ENCODE measurements at regions not wholly inside any gene's neighbourhood (a gene's known extent, or its start where the extent isn't known, plus 50 kb on each side); places are given as distances from the start of the nearest gene placed in this dataset.
"Not testable (repeated sequence)": the region's sequence is repeated elsewhere in the genome, so short reads cannot be mapped to it uniquely, and the experiment has no call there.

DNA sequence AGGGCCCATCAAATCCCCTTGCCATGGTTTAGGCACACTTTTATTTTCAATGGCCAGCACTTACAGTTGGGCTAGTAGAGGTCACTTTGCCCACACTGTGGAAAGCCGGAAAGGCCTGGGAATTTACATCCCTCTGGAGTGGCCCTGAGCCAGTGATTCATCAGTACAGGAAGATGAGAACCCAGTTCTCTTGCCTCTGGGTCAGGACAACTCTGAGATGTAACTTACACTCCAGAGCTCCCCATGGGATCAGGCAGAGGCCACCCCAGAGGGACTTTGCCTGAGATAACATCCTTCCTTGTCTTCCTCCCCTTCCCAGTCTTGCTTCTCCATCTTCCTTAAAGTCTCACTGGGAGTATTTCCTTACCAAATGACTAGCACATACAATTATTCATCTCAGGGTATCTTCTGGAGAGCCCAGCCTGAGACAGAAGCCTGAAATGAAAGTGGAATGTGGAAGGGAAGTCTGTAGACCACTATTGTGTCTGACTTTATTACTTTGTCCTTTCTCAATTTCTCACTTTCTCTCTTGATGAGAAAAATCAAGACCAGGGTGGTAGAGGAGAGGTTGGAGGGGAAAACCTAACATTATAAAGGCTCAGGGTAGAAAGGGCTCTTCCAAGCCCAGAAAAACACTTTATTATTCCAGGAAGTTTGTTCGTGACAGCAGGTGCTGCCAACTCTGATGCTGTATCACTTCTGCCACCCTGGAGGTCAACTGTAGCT lies 220.8 kb downstream of the ZNF621 start:
- H3K27ac ChIP-seq (ENCODE audit: low read length), result no peak overlapping the region
- no peaks in the 10 kb centered on the region for H3K27me3 ChIP-seq (ENCODE audit: control insufficient read depth in 1 of 2, insufficient read depth in 2 of 2, low read length in 2 of 2)
- no peaks in the 10 kb centered on the region for H3K9me3 ChIP-seq (ENCODE audit: control insufficient read depth in 2 of 2, low read length in 2 of 2)
- H3K4me3 ChIP-seq (ENCODE audit: low read length in 2 of 2), result no peak overlapping the region
- H3K4me1 ChIP-seq (ENCODE audit: control insufficient read depth, insufficient read depth, low read length), result peaks cover 2% of the 10 kb centered on the region
- no peaks in the 10 kb centered on the region for H3K36me3 ChIP-seq (ENCODE audit: control insufficient read depth in 2 of 2, insufficient read depth in 2 of 2, low read length in 2 of 2)
- H3K9ac ChIP-seq (ENCODE audit: low read length in 2 of 2), result no peak overlapping the region

- Histone ChIP-seq H3K4me1 (ENCODE audit: control insufficient read depth, insufficient read depth, low read length) (no peaks in the 10 kb centered on the region), H3K4me3 (ENCODE audit: low read length in 2 of 2) (no peak overlapping the region), H3K9ac (ENCODE audit: low read length in 2 of 2) (no peak overlapping the region), H3K27me3 (ENCODE audit: control insufficient read depth in 1 of 2, insufficient read depth in 2 of 2, low read length in 2 of 2) (no peaks in the 10 kb centered on the region), H3K27ac (ENCODE audit: low read length) (no peak overlapping the region), H3K36me3 (ENCODE audit: control insufficient read depth in 2 of 2, insufficient read depth in 2 of 2, low read length in 2 of 2) (no peaks in the 10 kb centered on the region), H3K9me3 (ENCODE audit: control insufficient read depth in 2 of 2, low read length in 2 of 2) (no peaks in the 10 kb centered on the region)
Observed at GRCh38 chr3:40751666-40752065, 226.9 kb downstream of the ZNF621 start.

- Histone ChIP-seq H3K27me3 (ENCODE audit: control insufficient read depth in 1 of 2, insufficient read depth in 2 of 2, low read length in 2 of 2) (no peaks in the 10 kb centered on the region), H3K4me3 (ENCODE audit: low read length in 2 of 2) (no peak overlapping the region), H3K36me3 (ENCODE audit: control insufficient read depth in 2 of 2, insufficient read depth in 2 of 2, low read length in 2 of 2) (no peaks in the 10 kb centered on the region), H3K27ac (ENCODE audit: low read length) (no peak overlapping the region), H3K4me1 (ENCODE audit: control insufficient read depth, insufficient read depth, low read length) (no peaks in the 10 kb centered on the region), H3K9me3 (ENCODE audit: control insufficient read depth in 2 of 2, low read length in 2 of 2) (no peaks in the 10 kb centered on the region), H3K9ac (ENCODE audit: low read length in 2 of 2) (no peak overlapping the region)
Observed at GRCh38 chr3:40752492-40752891, 227.7 kb downstream of the ZNF621 start.

DNA sequence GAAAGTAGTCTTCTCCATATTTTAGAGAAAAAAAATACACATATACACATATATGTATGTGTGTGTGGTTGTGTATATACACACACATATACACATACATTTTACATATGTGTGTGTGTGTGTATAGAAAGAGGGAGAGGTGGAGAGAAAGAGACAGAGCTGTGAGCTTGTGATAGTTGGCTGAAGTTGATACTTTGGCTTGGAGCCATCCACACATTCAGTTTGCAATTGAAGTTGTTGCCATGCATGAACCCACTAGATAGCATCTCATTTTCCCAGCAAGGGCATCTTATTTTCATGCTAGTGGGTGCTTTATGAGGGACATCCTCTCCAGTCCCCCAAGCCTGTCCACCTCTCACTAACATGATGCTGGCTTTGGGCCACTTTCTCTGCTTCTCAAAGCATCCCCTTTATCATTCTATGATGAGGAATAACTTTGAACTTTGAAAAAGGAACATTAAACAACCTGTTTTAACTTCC lies 228.6 kb downstream of the ZNF621 start:
- no peaks in the 10 kb centered on the region for H3K4me1 ChIP-seq (ENCODE audit: control insufficient read depth, insufficient read depth, low read length)
- H3K4me3 ChIP-seq (ENCODE audit: low read length in 2 of 2), result no peak overlapping the region
- H3K36me3 ChIP-seq (ENCODE audit: control insufficient read depth in 2 of 2, insufficient read depth in 2 of 2, low read length in 2 of 2), result no peaks in the 10 kb centered on the region
- no peak overlapping the region for H3K27ac ChIP-seq (ENCODE audit: low read length)
- no peak overlapping the region for H3K9ac ChIP-seq (ENCODE audit: low read length in 2 of 2)
- no peaks in the 10 kb centered on the region for H3K9me3 ChIP-seq (ENCODE audit: control insufficient read depth in 2 of 2, low read length in 2 of 2)
- no peaks in the 10 kb centered on the region for H3K27me3 ChIP-seq (ENCODE audit: control insufficient read depth in 1 of 2, insufficient read depth in 2 of 2, low read length in 2 of 2)

DNA sequence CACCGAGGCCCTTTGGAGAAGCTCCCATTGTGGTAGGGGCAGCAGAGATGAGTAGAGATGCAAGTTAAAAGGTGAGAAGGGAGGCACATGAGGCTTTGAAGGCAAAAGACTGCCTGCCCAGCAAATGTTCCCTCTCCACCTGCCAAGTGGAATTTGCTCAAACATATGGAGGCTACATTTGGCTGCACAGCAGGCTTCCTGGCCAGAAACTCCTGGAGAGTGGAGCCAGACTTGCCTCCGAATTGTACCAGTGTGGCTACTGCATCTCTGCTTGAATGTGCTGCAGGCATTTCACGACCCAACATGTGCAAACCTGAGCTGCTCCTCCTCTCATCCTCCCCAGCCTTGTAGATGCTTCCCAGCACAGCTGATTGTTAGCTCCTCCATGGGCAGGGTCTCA lies 229.2 kb downstream of the ZNF621 start:
- no peaks in the 10 kb centered on the region for H3K4me1 ChIP-seq (ENCODE audit: control insufficient read depth, insufficient read depth, low read length)
- no peak overlapping the region for H3K9ac ChIP-seq (ENCODE audit: low read length in 2 of 2)
- no peak overlapping the region for H3K4me3 ChIP-seq (ENCODE audit: low read length in 2 of 2)
- H3K36me3 ChIP-seq (ENCODE audit: control insufficient read depth in 2 of 2, insufficient read depth in 2 of 2, low read length in 2 of 2), result no peaks in the 10 kb centered on the region
- H3K27ac ChIP-seq (ENCODE audit: low read length), result no peak overlapping the region
- H3K9me3 ChIP-seq (ENCODE audit: control insufficient read depth in 2 of 2, low read length in 2 of 2), result no peaks in the 10 kb centered on the region
- no peaks in the 10 kb centered on the region for H3K27me3 ChIP-seq (ENCODE audit: control insufficient read depth in 1 of 2, insufficient read depth in 2 of 2, low read length in 2 of 2)

- no peaks in the 10 kb centered on the region for H3K9me3 ChIP-seq (ENCODE audit: control insufficient read depth in 2 of 2, low read length in 2 of 2)
- H3K27ac ChIP-seq (ENCODE audit: low read length), result no peak overlapping the region
- H3K27me3 ChIP-seq (ENCODE audit: control insufficient read depth in 1 of 2, insufficient read depth in 2 of 2, low read length in 2 of 2), result no peaks in the 10 kb centered on the region
- H3K4me3 ChIP-seq (ENCODE audit: low read length in 2 of 2), result no peak overlapping the region
- H3K36me3 ChIP-seq (ENCODE audit: control insufficient read depth in 2 of 2, insufficient read depth in 2 of 2, low read length in 2 of 2), result no peaks in the 10 kb centered on the region
- no peak overlapping the region for H3K9ac ChIP-seq (ENCODE audit: low read length in 2 of 2)
- H3K4me1 ChIP-seq (ENCODE audit: control insufficient read depth, insufficient read depth, low read length), result no peaks in the 10 kb centered on the region
Observed at GRCh38 chr3:40754994-40755393, 230.2 kb downstream of the ZNF621 start.

- Histone ChIP-seq H3K27ac (ENCODE audit: low read length) (no peak overlapping the region), H3K36me3 (ENCODE audit: control insufficient read depth in 2 of 2, insufficient read depth in 2 of 2, low read length in 2 of 2) (no peaks in the 10 kb centered on the region), H3K9me3 (ENCODE audit: control insufficient read depth in 2 of 2, low read length in 2 of 2) (no peaks in the 10 kb centered on the region), H3K4me3 (ENCODE audit: low read length in 2 of 2) (no peak overlapping the region), H3K27me3 (ENCODE audit: control insufficient read depth in 1 of 2, insufficient read depth in 2 of 2, low read length in 2 of 2) (no peaks in the 10 kb centered on the region), H3K4me1 (ENCODE audit: control insufficient read depth, insufficient read depth, low read length) (no peaks in the 10 kb centered on the region), H3K9ac (ENCODE audit: low read length in 2 of 2) (no peak overlapping the region)
Observed at GRCh38 chr3:40756500-40756899, 231.7 kb downstream of the ZNF621 start.

GRCh38 chr3:40762771-40763170 lies 238.0 kb downstream of the ZNF621 start:
- not testable (repeated sequence) for H3K9ac ChIP-seq (ENCODE audit: low read length in 2 of 2); H3K27ac ChIP-seq (ENCODE audit: low read length)

GRCh38 chr3:40763807-40764206 lies 239.0 kb downstream of the ZNF621 start:
- Histone ChIP-seq H3K9ac (ENCODE audit: low read length in 2 of 2) (no peak overlapping the region), H3K27me3 (ENCODE audit: control insufficient read depth in 1 of 2, insufficient read depth in 2 of 2, low read length in 2 of 2) (no peaks in the 10 kb centered on the region), H3K9me3 (ENCODE audit: control insufficient read depth in 2 of 2, low read length in 2 of 2) (peaks cover 0 to 2% of the 10 kb centered on the region in 2 donors), H3K27ac (ENCODE audit: low read length) (no peak overlapping the region), H3K4me1 (ENCODE audit: control insufficient read depth, insufficient read depth, low read length) (no peaks in the 10 kb centered on the region), H3K36me3 (ENCODE audit: control insufficient read depth in 2 of 2, insufficient read depth in 2 of 2, low read length in 2 of 2) (no peaks in the 10 kb centered on the region), H3K4me3 (ENCODE audit: low read length in 2 of 2) (no peak overlapping the region)

More at GRCh38 chr3:40762771-40763170, 238.0 kb downstream of the ZNF621 start:
- H3K4me3 ChIP-seq (ENCODE audit: low read length in 2 of 2); H3K27me3 ChIP-seq (ENCODE audit: control insufficient read depth in 1 of 2, insufficient read depth in 2 of 2, low read length in 2 of 2); H3K36me3 ChIP-seq (ENCODE audit: control insufficient read depth in 2 of 2, insufficient read depth in 2 of 2, low read length in 2 of 2); H3K4me1 ChIP-seq (ENCODE audit: control insufficient read depth, insufficient read depth, low read length); H3K9me3 ChIP-seq (ENCODE audit: control insufficient read depth in 2 of 2, low read length in 2 of 2): not testable (repeated sequence)

GRCh38 chr3:40764747-40765146 lies 240.0 kb downstream of the ZNF621 start:
- H3K27ac ChIP-seq (ENCODE audit: low read length), result no peak overlapping the region
- H3K4me1 ChIP-seq (ENCODE audit: control insufficient read depth, insufficient read depth, low read length), result peaks cover 3% of the 10 kb centered on the region
- H3K4me3 ChIP-seq (ENCODE audit: low read length in 2 of 2), result no peak overlapping the region
- H3K27me3 ChIP-seq (ENCODE audit: control insufficient read depth in 1 of 2, insufficient read depth in 2 of 2, low read length in 2 of 2), result no peaks in the 10 kb centered on the region
- no peaks in the 10 kb centered on the region for H3K36me3 ChIP-seq (ENCODE audit: control insufficient read depth in 2 of 2, insufficient read depth in 2 of 2, low read length in 2 of 2)
- H3K9ac ChIP-seq (ENCODE audit: low read length in 2 of 2), result no peak overlapping the region
- peaks cover 0 to 2% of the 10 kb centered on the region in 2 donors for H3K9me3 ChIP-seq (ENCODE audit: control insufficient read depth in 2 of 2, low read length in 2 of 2)

DNA sequence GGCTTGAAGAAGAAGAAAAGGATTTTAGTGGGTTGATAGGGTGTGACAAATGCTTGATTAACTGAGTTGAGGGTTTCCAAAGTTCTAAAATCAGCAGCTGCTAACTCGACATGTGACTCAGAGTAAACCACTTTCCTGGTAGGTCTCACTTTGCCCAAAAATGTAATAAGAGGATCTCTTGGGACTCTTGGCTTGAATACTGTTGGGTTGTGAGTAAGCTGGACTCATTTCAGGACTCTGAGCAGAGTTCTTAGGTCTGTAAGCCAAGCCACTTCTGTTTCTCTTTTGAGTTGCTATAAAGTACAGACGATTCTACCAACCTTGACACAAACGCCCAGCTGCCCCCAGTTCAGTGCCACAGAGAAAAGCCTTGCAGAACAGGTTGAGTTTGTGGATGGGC lies 241.1 kb downstream of the ZNF621 start:
- H3K27me3 ChIP-seq (ENCODE audit: control insufficient read depth in 1 of 2, insufficient read depth in 2 of 2, low read length in 2 of 2), result no peaks in the 10 kb centered on the region
- no peak overlapping the region for H3K27ac ChIP-seq (ENCODE audit: low read length)
- peaks cover 0 to 2% of the 10 kb centered on the region in 2 donors for H3K9me3 ChIP-seq (ENCODE audit: control insufficient read depth in 2 of 2, low read length in 2 of 2)
- no peak overlapping the region for H3K4me3 ChIP-seq (ENCODE audit: low read length in 2 of 2)
- peaks cover 3% of the 10 kb centered on the region for H3K4me1 ChIP-seq (ENCODE audit: control insufficient read depth, insufficient read depth, low read length)
- no peaks in the 10 kb centered on the region for H3K36me3 ChIP-seq (ENCODE audit: control insufficient read depth in 2 of 2, insufficient read depth in 2 of 2, low read length in 2 of 2)
- H3K9ac ChIP-seq (ENCODE audit: low read length in 2 of 2), result no peak overlapping the region
